Central memory CD8-positive, alpha-beta T cell (primary cell): ENCODE measurements at regions not wholly inside any gene's neighbourhood (a gene's known extent, or its start where the extent isn't known, plus 50 kb on each side); places are given as distances from the start of the nearest gene placed in this dataset.

ENCODE experiments used
- ATAC-seq: fragments of 150-1000 bp; cut with Tn5 transposase; replicated peaks from 2 replicates; pipeline ENCODE4 v1.10.0; 2022; ENCODE audit warnings: mild to moderate bottlenecking, moderate FRiP score, moderate number of reproducible peaks; ENCODE audit not compliant: poor library complexity, severe bottlenecking; ENCODE audit errors: extremely low read depth
- DNase-seq, 2 donors: peaks; one replicate each; pipeline ENCODE4 v3.0.0; 2021; ENCODE audit warnings: low spot score in 2 of 2
- H3K27ac Mint-ChIP-seq: one replicate; pipeline ENCODE4 v1.8.0; 2022; ENCODE audit warnings: low read depth, mild to moderate bottlenecking, moderate library complexity, mixed read lengths
- H3K27me3 Mint-ChIP-seq: one replicate; pipeline ENCODE4 v1.8.0; 2022; ENCODE audit warnings: mixed read lengths
- H3K36me3 Mint-ChIP-seq: one replicate; pipeline ENCODE4 v1.8.0; 2022; ENCODE audit warnings: mild to moderate bottlenecking, moderate library complexity, mixed read lengths; ENCODE audit not compliant: insufficient read depth
- H3K4me1 Mint-ChIP-seq: one replicate; pipeline ENCODE4 v1.8.0; 2022; ENCODE audit warnings: mixed read lengths
- H3K4me3 Mint-ChIP-seq: one replicate; pipeline ENCODE4 v1.8.0; 2022; ENCODE audit warnings: mild to moderate bottlenecking, moderate library complexity, mixed read lengths
- H3K9me3 Mint-ChIP-seq: one replicate; pipeline ENCODE4 v1.8.0; 2022; ENCODE audit warnings: mixed read lengths

DNA sequence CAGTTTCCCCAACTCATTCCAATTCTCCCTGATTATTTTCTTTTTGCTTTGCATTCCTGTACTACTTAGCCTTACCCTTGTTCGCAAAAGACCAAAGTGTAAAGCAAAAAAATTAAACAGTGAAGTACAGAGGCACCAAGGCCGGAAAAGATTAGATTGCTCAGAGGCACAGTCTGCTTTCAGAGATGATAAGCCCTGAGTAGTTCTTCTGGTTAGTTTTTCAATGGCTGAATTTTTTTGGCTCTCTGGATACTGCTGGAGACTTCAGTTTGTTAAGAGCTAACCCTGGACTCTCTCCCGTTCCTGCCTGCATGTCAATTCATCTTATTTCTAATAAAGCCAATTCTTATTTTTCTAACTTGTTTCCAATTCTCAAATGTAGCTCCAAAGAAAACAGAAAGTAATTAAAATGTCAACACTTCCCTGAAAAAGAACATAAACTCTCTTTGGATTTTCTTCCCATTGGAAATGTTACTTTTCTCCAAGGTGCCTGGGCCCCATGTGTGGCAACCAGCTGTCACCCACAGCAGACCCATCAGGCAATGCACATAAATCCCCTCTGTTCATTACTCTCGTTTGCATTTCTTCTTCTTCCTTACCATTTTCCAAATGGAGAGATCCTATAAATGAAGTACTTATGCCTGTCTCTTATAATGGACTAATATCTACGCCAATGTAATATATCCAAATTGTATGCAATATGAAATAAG, 142.8 kb downstream of the BTG1 start:
- Mint-ChIP-seq H3K27ac (no peak overlapping the region), H3K4me3 (no peak overlapping the region)
- no peak for DNase-seq

DNA sequence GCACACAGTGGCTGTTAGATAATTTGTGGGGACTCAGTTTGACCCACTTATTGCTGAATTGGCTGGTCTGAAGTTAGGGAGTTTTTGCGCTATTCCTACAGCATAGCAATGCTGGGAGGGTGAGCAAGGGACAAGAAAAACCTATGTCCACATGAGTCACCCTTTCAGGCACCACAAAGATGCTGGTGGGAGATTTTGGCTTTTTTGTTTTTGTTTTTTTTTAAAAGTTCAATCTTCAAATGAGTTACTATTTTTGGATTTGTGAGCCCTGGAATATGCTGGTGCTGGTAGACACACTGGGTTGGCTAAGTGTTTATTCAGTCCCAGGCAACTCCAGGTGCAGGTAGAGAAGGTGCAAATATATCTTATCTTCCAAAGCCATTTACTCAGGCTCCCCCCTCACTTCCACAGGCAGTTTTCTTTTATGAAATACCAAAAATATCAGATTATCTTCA, 143.4 kb downstream of the BTG1 start:
- DNase-seq: no peak
- ATAC-seq: no peak
- Mint-ChIP-seq H3K36me3 (peaks cover 5% of the 10 kb centered on the region), H3K27me3 (no peaks in the 10 kb centered on the region), H3K4me3 (no peak overlapping the region), H3K4me1 (peaks cover 45% of the 10 kb centered on the region), H3K27ac (no peak overlapping the region), H3K9me3 (peaks cover 4% of the 10 kb centered on the region)

More for the DNA sequence above, 142.8 kb downstream of the BTG1 start:
- peaks cover 5% of the 10 kb centered on the region for H3K36me3 Mint-ChIP-seq
- ATAC-seq: no peak
- H3K9me3 Mint-ChIP-seq: peaks cover 4% of the 10 kb centered on the region
- H3K27me3 Mint-ChIP-seq: no peaks in the 10 kb centered on the region
- peaks cover 45% of the 10 kb centered on the region for H3K4me1 Mint-ChIP-seq

DNA sequence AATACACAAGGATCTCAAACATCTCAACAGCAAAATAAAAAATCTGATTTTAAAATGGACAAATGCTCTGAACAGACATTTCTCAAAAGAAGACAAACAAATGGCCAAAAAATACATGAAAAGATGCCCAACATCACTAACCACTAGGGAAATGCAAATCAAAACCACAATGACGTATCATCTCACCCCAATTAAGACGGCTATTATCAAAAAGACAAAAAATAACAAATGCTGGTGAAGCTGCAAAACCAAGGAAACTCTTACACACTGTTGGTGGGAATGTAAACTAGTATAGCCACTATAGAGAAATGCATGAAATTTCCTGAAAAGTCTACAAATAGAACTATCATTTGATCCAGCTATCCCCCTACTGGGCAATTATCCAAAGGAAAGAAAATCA, 145.0 kb downstream of the BTG1 start:
- H3K4me1 Mint-ChIP-seq: peaks cover 40% of the 10 kb centered on the region
- H3K36me3 Mint-ChIP-seq: peaks cover 5% of the 10 kb centered on the region
- ATAC-seq (peak; percentile 89), DNase-seq (no peak)
- peak overlapping the region; percentile 5 for H3K4me3 Mint-ChIP-seq
- no peaks in the 10 kb centered on the region for H3K27me3 Mint-ChIP-seq
- H3K9me3 Mint-ChIP-seq: no peaks in the 10 kb centered on the region
- peak overlapping the region; percentile 61 for H3K27ac Mint-ChIP-seq

DNA sequence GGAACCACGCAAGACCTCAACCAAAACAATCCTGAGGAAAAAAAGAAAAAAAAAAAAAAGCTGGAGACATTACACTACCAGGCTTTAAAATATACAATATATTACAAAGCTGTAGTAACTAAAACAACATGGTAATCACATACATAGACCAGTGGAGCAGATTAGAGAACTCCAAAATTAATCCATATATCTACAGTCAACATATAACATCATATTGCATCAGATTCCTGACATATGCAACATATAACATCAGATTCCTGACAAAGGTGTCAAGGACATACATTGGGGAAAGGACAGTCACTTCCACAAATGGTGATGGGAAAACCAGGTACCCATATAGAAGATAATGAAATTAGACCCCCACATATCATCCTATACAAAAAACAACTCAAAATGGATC, 145.8 kb downstream of the BTG1 start:
- ATAC-seq: no peak
- Mint-ChIP-seq H3K27me3 (no peaks in the 10 kb centered on the region), H3K36me3 (peaks cover 5% of the 10 kb centered on the region), H3K9me3 (no peaks in the 10 kb centered on the region), H3K4me3 (no peak overlapping the region), H3K27ac (peak overlapping the region; percentile 61), H3K4me1 (peaks cover 40% of the 10 kb centered on the region)
- no peak for DNase-seq

DNA sequence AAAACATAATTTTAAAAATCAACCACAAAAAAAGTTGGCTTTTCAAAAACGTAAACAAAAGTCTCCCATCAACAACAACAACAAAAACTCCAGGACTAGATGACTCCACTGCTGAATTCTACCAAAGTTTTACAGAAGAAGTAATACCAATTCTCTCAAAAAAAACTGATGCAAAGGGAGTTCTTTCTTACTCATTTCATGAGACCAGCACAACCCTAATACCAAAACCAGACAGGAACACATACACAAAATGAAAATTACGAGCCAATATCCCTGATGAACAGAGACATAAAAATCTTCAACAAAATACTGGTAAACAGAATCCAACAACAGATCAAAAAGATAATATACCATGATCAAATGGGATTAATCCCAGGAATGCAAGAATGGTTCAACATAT, 147.3 kb downstream of the BTG1 start:
- no peaks in the 10 kb centered on the region for H3K27me3 Mint-ChIP-seq
- peak overlapping the region; percentile 45 for H3K27ac Mint-ChIP-seq
- peak overlapping the region; percentile 1 for H3K4me3 Mint-ChIP-seq
- H3K4me1 Mint-ChIP-seq: peaks cover 39% of the 10 kb centered on the region
- H3K9me3 Mint-ChIP-seq: no peaks in the 10 kb centered on the region
- ATAC-seq (no peak), DNase-seq (no peak)
- peaks cover 5% of the 10 kb centered on the region for H3K36me3 Mint-ChIP-seq

DNA sequence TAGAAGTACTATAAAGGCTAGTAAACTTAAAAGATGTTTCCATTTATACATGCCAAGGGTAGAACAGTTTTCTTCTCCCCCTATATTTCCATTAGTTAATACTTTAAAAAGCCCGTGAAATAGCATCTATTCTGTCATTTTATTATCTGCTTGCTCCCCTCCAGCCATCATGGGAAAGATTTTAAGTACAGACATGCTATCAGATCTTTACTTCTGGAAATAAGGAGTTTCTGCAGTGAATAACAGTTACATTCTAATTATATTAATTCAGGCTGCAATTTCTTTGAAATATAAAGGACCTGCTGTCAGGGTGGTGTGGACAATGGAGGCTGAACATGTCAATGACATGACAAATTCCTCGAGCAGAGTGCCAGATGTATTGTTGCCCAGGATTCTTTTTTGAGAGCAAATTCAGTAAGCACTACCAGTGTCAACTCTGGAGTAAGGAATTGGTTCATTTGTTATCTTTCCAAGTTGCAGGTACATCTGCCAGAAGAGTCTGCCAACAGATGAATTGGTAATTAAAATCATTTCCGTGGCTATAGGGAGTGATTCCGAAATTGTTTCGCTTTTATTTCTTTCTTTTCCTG, 151.3 kb downstream of the BTG1 start:
- DNase-seq (no peak), ATAC-seq (no peak)
- no peaks in the 10 kb centered on the region for H3K9me3 Mint-ChIP-seq
- H3K36me3 Mint-ChIP-seq: no peaks in the 10 kb centered on the region
- H3K4me1 Mint-ChIP-seq: peaks cover 21% of the 10 kb centered on the region
- no peak overlapping the region for H3K27ac Mint-ChIP-seq
- no peaks in the 10 kb centered on the region for H3K27me3 Mint-ChIP-seq
- H3K4me3 Mint-ChIP-seq: no peak overlapping the region

DNA sequence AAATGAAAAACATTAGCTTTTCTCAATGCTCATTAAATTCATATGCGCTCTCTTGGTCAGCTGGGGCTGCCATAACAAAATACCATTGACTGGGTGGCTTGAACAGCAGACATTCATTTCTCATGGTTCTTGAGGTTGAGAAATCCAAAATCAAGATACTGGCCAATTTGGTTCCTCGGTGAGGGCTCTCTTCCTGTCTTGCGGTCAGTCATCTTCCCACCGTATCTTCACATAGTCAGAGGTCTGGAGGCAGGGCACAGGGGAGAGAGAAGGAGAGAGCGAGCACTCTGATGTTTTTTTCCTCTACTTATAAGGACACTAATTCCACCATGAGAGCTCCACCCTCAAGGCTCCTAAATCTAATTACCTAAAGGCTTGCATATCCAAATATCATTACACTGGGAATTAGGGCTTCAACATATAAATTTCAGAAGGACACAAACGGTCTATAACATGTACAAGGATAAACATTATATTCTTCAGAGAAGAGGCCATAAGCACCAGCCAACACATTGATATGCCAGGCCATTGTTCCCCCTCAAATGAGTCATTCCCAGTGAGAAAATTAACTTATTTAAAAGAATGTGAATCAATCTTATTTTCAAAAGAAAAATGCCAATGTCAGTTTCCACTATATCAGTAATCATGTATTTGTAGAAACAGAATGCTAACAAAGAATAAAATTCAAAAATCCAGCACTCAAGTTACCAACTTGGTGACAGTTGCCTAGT, 152.2 kb downstream of the BTG1 start:
- H3K4me1 Mint-ChIP-seq: peaks cover 18% of the 10 kb centered on the region
- DNase-seq: no peak

DNA sequence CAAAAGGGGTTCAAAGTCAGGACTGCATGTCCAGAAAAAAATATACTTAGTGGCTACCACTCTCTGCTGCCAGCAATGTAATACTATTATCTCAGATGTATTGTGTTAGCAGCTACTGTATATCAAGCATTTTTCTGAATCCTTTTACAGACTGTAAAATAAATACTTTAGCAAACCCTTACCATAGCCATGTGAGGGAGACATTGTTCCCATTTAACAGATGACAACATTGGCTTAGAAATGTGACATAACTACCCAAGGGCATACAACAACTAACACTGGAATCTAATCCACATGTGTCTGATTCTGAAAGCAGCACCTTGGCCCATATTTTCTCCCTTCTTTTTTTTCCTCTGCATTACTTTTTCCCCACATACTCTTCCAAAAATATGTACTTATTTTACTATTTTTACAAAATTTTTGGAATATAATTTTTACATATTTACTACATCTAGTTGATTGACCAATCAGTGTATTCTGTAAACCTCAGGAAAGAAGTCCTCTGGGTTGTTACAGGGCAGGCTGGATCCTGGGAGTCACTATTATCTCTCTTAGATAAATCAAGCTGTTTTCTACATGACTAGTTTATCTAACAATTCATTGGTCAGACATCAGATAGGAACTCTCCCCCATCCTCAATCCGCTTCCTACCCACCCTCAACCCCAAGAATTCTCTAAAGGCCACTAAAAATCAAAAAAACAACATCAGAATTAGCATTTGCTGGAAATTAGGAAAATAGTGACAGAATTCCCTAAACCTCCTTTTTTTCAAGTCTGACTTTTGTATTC, 154.1 kb downstream of the BTG1 start:
- no peak overlapping the region for H3K4me3 Mint-ChIP-seq
- DNase-seq (no peak), ATAC-seq (peak; percentile 75)
- no peaks in the 10 kb centered on the region for H3K27me3 Mint-ChIP-seq
- no peaks in the 10 kb centered on the region for H3K9me3 Mint-ChIP-seq
- H3K27ac Mint-ChIP-seq: peak overlapping the region; percentile 32
- H3K4me1 Mint-ChIP-seq: peaks cover 18% of the 10 kb centered on the region
- H3K36me3 Mint-ChIP-seq: no peaks in the 10 kb centered on the region

More for the DNA sequence above, 152.2 kb downstream of the BTG1 start:
- Mint-ChIP-seq H3K27ac (no peak overlapping the region), H3K27me3 (no peaks in the 10 kb centered on the region), H3K4me3 (no peak overlapping the region), H3K36me3 (no peaks in the 10 kb centered on the region), H3K9me3 (no peaks in the 10 kb centered on the region)
- ATAC-seq: no peak

DNA sequence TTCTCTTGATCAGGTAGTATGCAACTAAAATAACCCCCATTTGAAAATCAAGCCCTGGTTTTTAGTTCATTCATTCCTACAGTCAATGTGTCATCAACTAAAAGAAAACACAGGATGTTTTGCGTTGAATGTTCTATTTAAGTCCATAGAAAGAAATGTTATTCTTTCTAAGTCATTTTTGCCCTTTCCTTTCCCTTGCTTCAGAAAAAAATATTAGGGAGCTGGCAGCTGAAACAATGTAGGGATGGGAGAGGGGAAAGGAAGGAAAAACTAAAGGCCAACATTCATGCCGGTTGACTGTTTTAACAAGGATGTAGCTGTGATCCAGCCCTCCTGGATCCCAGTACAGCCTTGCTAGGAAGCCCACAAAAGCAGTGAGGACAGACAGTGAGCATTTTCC, 155.1 kb downstream of the BTG1 start:
- DNase-seq (no peak), ATAC-seq (no peak)
- Mint-ChIP-seq H3K9me3 (no peaks in the 10 kb centered on the region), H3K27me3 (no peaks in the 10 kb centered on the region), H3K4me3 (no peak overlapping the region), H3K4me1 (peaks cover 29% of the 10 kb centered on the region), H3K27ac (peak overlapping the region; percentile 56), H3K36me3 (no peaks in the 10 kb centered on the region)

DNA sequence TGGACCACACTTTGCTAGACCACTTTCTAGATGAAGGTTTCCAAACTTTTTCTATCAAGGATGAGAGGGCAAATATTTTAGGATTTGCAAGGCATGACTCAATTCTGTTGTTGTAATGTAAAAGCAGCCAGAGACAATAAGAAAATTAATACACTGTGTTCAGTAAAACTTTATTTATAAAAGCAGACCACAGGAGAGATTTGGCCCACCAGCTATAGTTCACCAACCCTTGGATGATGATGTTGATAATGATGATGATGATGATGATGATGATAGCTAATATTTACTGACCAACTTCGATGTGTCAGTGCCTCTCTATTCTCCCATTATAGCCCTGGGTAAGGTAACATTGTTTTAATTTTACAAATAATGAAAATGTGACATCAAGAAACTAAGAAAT, 156.5 kb downstream of the BTG1 start:
- no peak overlapping the region for H3K27ac Mint-ChIP-seq
- H3K36me3 Mint-ChIP-seq: no peaks in the 10 kb centered on the region
- peaks cover 41% of the 10 kb centered on the region for H3K4me1 Mint-ChIP-seq
- DNase-seq: no peak
- no peaks in the 10 kb centered on the region for H3K27me3 Mint-ChIP-seq
- no peak for ATAC-seq
- no peak overlapping the region for H3K4me3 Mint-ChIP-seq
- H3K9me3 Mint-ChIP-seq: no peaks in the 10 kb centered on the region

DNA sequence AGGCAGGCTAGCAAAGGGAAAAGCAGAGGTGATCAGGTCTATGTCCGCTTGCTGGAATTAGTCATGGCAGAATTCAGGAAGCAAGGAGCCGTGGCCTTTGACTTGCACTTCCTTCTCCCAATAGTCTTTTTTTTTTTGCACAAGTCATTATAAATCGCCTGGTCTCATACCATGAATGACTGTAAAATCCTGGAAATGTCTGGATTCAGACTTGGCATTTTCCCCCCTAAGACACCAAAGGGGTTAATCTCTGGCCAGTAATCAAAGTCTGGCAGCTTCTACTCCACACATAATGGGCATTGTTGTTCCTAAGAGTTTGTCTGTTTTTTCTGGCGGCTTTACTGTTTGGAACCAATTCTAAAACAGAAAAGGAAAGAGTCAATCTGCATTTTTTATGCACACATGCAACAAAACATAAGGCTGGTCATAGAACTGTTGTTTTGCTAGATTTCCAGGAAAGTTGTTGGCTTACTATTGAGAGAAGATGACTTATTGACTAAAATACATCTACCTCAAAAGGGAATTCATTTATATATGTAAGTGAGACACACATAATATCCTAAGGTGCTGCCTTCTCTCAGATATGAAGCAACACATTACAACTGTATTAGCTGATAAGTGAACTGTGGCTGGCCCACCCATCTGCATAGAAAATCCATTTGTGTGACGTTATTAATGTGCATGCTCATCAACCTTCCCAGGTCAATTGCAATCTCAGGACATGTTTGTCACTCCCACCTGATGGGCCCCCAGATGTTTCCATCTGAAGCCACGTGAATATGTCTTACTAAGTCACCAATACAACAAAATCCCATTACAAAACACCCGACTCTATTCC, 157.3 kb downstream of the BTG1 start:
- no peak for DNase-seq
- no peaks in the 10 kb centered on the region for H3K9me3 Mint-ChIP-seq
- H3K27me3 Mint-ChIP-seq: no peaks in the 10 kb centered on the region
- H3K36me3 Mint-ChIP-seq: no peaks in the 10 kb centered on the region
- no peak overlapping the region for H3K27ac Mint-ChIP-seq
- peaks cover 41% of the 10 kb centered on the region for H3K4me1 Mint-ChIP-seq
- no peak overlapping the region for H3K4me3 Mint-ChIP-seq
- ATAC-seq: no peak

DNA sequence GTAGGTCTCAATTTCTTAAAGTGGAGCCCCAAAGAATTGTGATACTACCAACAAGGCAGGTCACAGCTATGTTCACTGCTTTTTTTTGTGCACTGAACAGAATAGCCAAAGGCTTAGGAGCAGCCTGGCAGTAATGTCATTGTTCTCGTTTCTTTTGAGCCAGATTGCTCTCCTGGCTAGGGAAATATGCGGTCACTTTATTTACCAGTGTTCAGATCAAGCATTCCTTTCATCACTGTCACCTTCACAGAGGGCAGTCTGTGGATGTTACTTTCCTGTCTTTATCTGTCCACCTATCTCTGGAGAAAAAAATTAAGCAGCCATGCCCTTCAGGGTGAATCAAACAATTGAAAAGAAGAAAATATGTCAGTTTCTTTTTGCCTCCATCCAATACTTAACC, 159.6 kb downstream of the BTG1 start:
- DNase-seq (no peak), ATAC-seq (no peak)
- Mint-ChIP-seq H3K4me3 (no peak overlapping the region), H3K36me3 (no peaks in the 10 kb centered on the region), H3K4me1 (peaks cover 34% of the 10 kb centered on the region), H3K27me3 (no peaks in the 10 kb centered on the region), H3K27ac (no peak overlapping the region), H3K9me3 (no peaks in the 10 kb centered on the region)
